Ovary (tissue), 7 donors: ENCODE measurements at regions not wholly inside any gene's neighbourhood (a gene's known extent, or its start where the extent isn't known, plus 50 kb on each side); places are given as distances from the start of the nearest gene placed in this dataset.

Experiments
- DNase-seq, 5 donors: peaks; one replicate each; pipeline ENCODE4 v3.0.0-alpha.2; 2019 to 2020
- H3K27ac ChIP-seq, 2 donors: fragments of 200-600 bp; one replicate each; pipeline versions ENCODE4 v1.5.1 to v1.8.0; 2019 to 2022
- H3K27me3 ChIP-seq: fragments of 200-600 bp; one replicate; pipeline ENCODE4 v1.8.0; 2022
- H3K36me3 ChIP-seq: fragments of 200-600 bp; sonication (generic); one replicate; pipeline ENCODE4 v1.5.1; 2019
- H3K4me1 ChIP-seq: one replicate; pipeline ENCODE4 v1.8.1; 2013; ENCODE audit warnings: mild to moderate bottlenecking, moderate library complexity; ENCODE audit not compliant: insufficient read depth
- H3K4me3 ChIP-seq: fragments of 200-600 bp; sonication (generic); one replicate; pipeline ENCODE4 v1.5.1; 2017
- H3K9me3 ChIP-seq, 2 donors: fragments of 200-600 bp in 1 of 2; sonication (generic) in 1 of 2; one replicate each; pipeline versions ENCODE4 v1.5.1 to v1.8.1; 2013 to 2019; ENCODE audit warnings: mild to moderate bottlenecking in 1 of 2, moderate library complexity in 1 of 2
- EP300 ChIP-seq: sonication (generic); formaldehyde crosslinking; IDR thresholded peaks from one replicate; pipeline ENCODE4 v1.6.1; 2017; ENCODE audit warnings: antibody characterized with exemption
- POLR2A ChIP-seq: fragments of 450-650 bp; IDR thresholded peaks from one replicate; pipeline ENCODE4 v1.6.1; 2017; ENCODE audit warnings: antibody characterized with exemption, mild to moderate bottlenecking, moderate library complexity
- WGBS, 3 donors: extraction: QIAGEN DNeasy Blood & Tissue Kit in 1 of 3; methylation state at CpG; one replicate each; pipeline versions ENCODE4 v1.1.5 to v1.1.7; 2013 to 2017; 5-methylcytosine and 5-hydroxymethylcytosine counted together
- intact Hi-C, 4 donors: fragments of 100-400 bp; cut with DNase I; formaldehyde crosslinking; loops; one replicate each; pipeline versions ENCODE4 v1.11.0 to v1.15.1; 2022 to 2023
- TF ChIP-seq, protein P1 (sequence below), 3 donors: fragments of 450-650 bp in 2 of 3; fragments of 200-600 bp in 1 of 3; IDR thresholded peaks; one replicate each; pipeline versions ENCODE4 v1.5.1 to v1.8.0; 2016 to 2022; ENCODE audit warnings: antibody characterized with exemption in 3 of 3, mild to moderate bottlenecking in 1 of 3
- donor health status: DM: no; HTN: no; CAD: no; lungs with moderate emphysema.
- donor health status: DM: no; HTN: no; CAD: no.
- donor health status: Bipolar disorder and iron deficiency.
- donor health status: DM: no; HTN: no; CAD: no.
- donor health status: DM: yes; HTN: yes; CAD: no.

- DNase-seq: no peak
Measured at GRCh38 chr6:104411302-104411701, 448.4 kb downstream of the HACE1 start.

GRCh38 chr6:104409913-104410312, 449.8 kb downstream of the HACE1 start:
- H3K9me3 ChIP-seq: no peaks in the 10 kb centered on the region
- no peak overlapping the region for H3K4me3 ChIP-seq
- H3K27ac ChIP-seq: no peak overlapping the region
- no peaks in the 10 kb centered on the region for H3K27me3 ChIP-seq
- intact Hi-C loops: no loop called here
- no peak for DNase-seq
- H3K4me1 ChIP-seq: no peaks in the 10 kb centered on the region
- H3K36me3 ChIP-seq: no peaks in the 10 kb centered on the region
- TF ChIP-seq, protein P1, sequence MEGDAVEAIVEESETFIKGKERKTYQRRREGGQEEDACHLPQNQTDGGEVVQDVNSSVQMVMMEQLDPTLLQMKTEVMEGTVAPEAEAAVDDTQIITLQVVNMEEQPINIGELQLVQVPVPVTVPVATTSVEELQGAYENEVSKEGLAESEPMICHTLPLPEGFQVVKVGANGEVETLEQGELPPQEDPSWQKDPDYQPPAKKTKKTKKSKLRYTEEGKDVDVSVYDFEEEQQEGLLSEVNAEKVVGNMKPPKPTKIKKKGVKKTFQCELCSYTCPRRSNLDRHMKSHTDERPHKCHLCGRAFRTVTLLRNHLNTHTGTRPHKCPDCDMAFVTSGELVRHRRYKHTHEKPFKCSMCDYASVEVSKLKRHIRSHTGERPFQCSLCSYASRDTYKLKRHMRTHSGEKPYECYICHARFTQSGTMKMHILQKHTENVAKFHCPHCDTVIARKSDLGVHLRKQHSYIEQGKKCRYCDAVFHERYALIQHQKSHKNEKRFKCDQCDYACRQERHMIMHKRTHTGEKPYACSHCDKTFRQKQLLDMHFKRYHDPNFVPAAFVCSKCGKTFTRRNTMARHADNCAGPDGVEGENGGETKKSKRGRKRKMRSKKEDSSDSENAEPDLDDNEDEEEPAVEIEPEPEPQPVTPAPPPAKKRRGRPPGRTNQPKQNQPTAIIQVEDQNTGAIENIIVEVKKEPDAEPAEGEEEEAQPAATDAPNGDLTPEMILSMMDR (IDR thresholded peaks at IDR 0.05): no peak
- no peak for TF ChIP-seq POLR2A
- no peak for TF ChIP-seq EP300

More at GRCh38 chr6:104411302-104411701, 448.4 kb downstream of the HACE1 start:
- Histone ChIP-seq H3K4me1 (no peaks in the 10 kb centered on the region), H3K36me3 (no peaks in the 10 kb centered on the region), H3K9me3 (no peaks in the 10 kb centered on the region), H3K27me3 (no peaks in the 10 kb centered on the region), H3K27ac (no peak overlapping the region), H3K4me3 (no peak overlapping the region)
- TF ChIP-seq, protein P1 (IDR thresholded peaks at IDR 0.05): no peak
- TF ChIP-seq POLR2A (no peak), EP300 (no peak)
- intact Hi-C loops: no loop called here
- 81 to 90% (median 86%) methylated on average over 6 of the region's 6 CpGs for WGBS, 3 donors

DNA sequence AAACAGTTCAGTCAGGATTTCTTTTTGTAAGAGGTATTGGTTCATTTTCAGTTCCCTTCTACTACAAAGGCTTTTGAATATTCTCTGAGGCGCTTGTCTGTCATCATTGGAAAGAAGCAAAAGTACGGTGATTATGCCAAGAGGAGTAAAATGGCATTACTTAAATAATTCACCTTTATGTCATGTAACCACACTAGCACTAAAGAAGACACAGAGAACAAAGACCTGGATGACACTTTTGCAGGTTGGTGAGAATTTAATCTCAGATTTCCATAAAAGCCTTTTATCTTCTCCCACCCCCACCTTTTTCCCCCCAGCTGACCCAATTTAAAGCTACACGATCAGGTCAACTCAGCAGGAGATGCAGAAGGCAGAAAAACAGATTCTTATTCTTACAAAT, 451.8 kb downstream of the HACE1 start:
- no peak for DNase-seq
- TF ChIP-seq EP300: no peak
- Histone ChIP-seq H3K27ac (no peak overlapping the region), H3K27me3 (no peaks in the 10 kb centered on the region), H3K9me3 (no peaks in the 10 kb centered on the region), H3K4me1 (no peaks in the 10 kb centered on the region), H3K36me3 (no peaks in the 10 kb centered on the region), H3K4me3 (no peak overlapping the region)
- 61 to 63% (median 63%) methylated on average over 3 of the region's 3 CpGs for WGBS, 3 donors
- intact Hi-C loops: no loop called here

DNA sequence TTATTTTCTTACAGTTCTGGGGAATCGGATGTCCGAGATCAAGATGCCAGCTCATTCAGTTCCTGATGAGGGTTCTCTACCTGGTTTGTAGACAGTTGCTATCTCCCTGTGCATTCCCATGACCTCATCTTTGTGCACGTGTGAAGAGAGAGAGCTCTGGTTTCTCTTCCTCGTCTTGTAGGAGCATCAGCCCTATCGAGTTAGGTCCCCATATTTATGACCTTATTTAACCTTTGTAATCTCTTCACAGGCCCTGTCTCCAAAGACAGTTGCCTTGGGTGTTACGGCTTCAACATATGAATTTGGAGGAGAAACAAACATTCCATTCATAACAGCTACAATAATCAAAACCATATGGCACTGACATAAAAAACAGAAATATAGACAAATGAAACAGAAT, 455.3 kb downstream of the HACE1 start:
- Histone ChIP-seq H3K4me1 (no peaks in the 10 kb centered on the region), H3K4me3 (no peak overlapping the region), H3K27ac (no peak overlapping the region), H3K27me3 (no peaks in the 10 kb centered on the region), H3K36me3 (no peaks in the 10 kb centered on the region), H3K9me3 (no peaks in the 10 kb centered on the region)
- 36 to 49% (median 43%) methylated on average over 6 of the region's 6 CpGs for WGBS, 3 donors
- intact Hi-C loops: no loop called here
- DNase-seq: no peak
- TF ChIP-seq POLR2A: no peak
- no peak for TF ChIP-seq EP300
- TF ChIP-seq, protein P1 (IDR thresholded peaks at IDR 0.05): no peak

DNA sequence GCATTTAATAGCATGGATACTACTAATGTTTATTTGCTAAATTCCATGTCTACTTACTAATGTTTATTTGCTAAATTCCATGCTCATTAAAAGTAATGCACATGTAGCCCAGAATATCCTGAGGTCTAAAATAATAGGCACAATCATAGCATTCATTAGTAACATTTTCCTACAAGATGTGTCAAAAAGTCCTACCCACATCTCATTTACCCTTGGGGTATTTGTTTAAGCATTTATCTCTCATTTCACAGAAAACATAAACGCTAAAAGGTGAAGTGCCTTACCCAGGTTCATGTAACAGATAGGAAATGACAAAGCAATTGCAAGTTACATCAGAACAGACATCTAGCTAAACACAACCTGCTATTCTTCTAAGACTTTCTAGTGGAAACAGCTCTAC, 457.1 kb downstream of the HACE1 start:
- no peaks in the 10 kb centered on the region for H3K9me3 ChIP-seq

More for the DNA sequence above, 457.1 kb downstream of the HACE1 start:
- Histone ChIP-seq H3K4me1 (no peaks in the 10 kb centered on the region), H3K27me3 (no peaks in the 10 kb centered on the region), H3K27ac (no peak overlapping the region), H3K36me3 (no peaks in the 10 kb centered on the region), H3K4me3 (no peak overlapping the region)
- DNase-seq: no peak
- intact Hi-C loops: no loop called here
- TF ChIP-seq, protein P1 (IDR thresholded peaks at IDR 0.05): no peak
- TF ChIP-seq POLR2A (no peak), EP300 (no peak)
- 56 to 65% (median 65%) methylated on average over 1 of the region's 1 CpG for WGBS, 3 donors
